ENCODE measurements at regions not wholly inside any gene's neighbourhood (a gene's known extent, or its start where the extent isn't known, plus 50 kb on each side); places are given as distances from the start of the nearest gene placed in this dataset.

GRCh38 chr5:82789095-82789494 is 288.1 kb downstream of the TMEM167A start:
- no peak for DNase-seq (ENCODE audit: low spot score)
- intact Hi-C loops (cut with DNase I) = no loop called here

GRCh38 chr5:82786748-82787147 is 290.4 kb downstream of the TMEM167A start:
- intact Hi-C loops (cut with DNase I) = no loop called here
- DNase-seq (ENCODE audit: low spot score) = no peak

GRCh38 chr5:82785882-82786509 is 291.2 kb downstream of the TMEM167A start:
- intact Hi-C loops (cut with DNase I) = no loop called here
- DNase-seq (ENCODE audit: low spot score) = no peak

- intact Hi-C loops (cut with DNase I) = no loop called here
- DNase-seq (ENCODE audit: low spot score) = no peak
Observed at GRCh38 chr5:82785456-82785855, 291.7 kb downstream of the TMEM167A start.

- intact Hi-C loops (cut with DNase I) = no loop called here
- DNase-seq (ENCODE audit: low spot score) = no peak
Observed at GRCh38 chr5:82784521-82784920, 292.7 kb downstream of the TMEM167A start.

- no peak for DNase-seq (ENCODE audit: low spot score)
- intact Hi-C loops (cut with DNase I) = no loop called here
Observed at GRCh38 chr5:82777106-82777505, 300.1 kb downstream of the TMEM167A start.

- intact Hi-C loops (cut with DNase I) = no loop called here
- DNase-seq (ENCODE audit: low spot score) = no peak
Observed at GRCh38 chr5:82772281-82772680, 304.9 kb downstream of the TMEM167A start.

GRCh38 chr5:82766206-82766605 is 311.0 kb downstream of the TMEM167A start:
- DNase-seq (ENCODE audit: low spot score) = no peak

GRCh38 chr5:82765765-82766164 is 311.4 kb downstream of the TMEM167A start:
- intact Hi-C loops (cut with DNase I) = no loop called here
- no peak for DNase-seq (ENCODE audit: low spot score)

More at GRCh38 chr5:82766206-82766605, 311.0 kb downstream of the TMEM167A start:
- intact Hi-C loops (cut with DNase I) = no loop called here

- intact Hi-C loops (cut with DNase I) = no loop called here
- no peak for DNase-seq (ENCODE audit: low spot score)
Observed at GRCh38 chr5:82760856-82761255, 316.3 kb downstream of the TMEM167A start.

GRCh38 chr5:82758881-82759280 is 318.3 kb downstream of the TMEM167A start:
- intact Hi-C loops (cut with DNase I) = no loop called here
- DNase-seq (ENCODE audit: low spot score) = no peak

GRCh38 chr5:82754759-82755158 is 322.4 kb downstream of the TMEM167A start:
- intact Hi-C loops (cut with DNase I) = no loop called here
- DNase-seq (ENCODE audit: low spot score) = no peak

- intact Hi-C loops (cut with DNase I) = no loop called here
Observed at GRCh38 chr5:82754036-82754746, 323.0 kb downstream of the TMEM167A start.

GRCh38 chr5:82753374-82753773 is 323.8 kb downstream of the TMEM167A start:
- intact Hi-C loops (cut with DNase I) = no loop called here
- DNase-seq (ENCODE audit: low spot score) = no peak

More at GRCh38 chr5:82754036-82754746, 323.0 kb downstream of the TMEM167A start:
- DNase-seq (ENCODE audit: low spot score) = no peak

GRCh38 chr5:82749461-82749820 is 327.8 kb downstream of the TMEM167A start:
- intact Hi-C loops (cut with DNase I) = loop anchor here (10.0 kb wide), 1 partner anchor 395 kb away; no protein-coding TSS in a partner anchor
- no peak for DNase-seq (ENCODE audit: low spot score)

- intact Hi-C loops (cut with DNase I) = loop anchor here (10.0 kb wide), 1 partner anchor 394 kb away; no protein-coding TSS in a partner anchor
- no peak for DNase-seq (ENCODE audit: low spot score)
Observed at GRCh38 chr5:82748688-82749460, 328.3 kb downstream of the TMEM167A start.

- intact Hi-C loops (cut with DNase I) = loop anchor here (10.0 kb wide), 1 partner anchor 393 kb away; no protein-coding TSS in a partner anchor
- no peak for DNase-seq (ENCODE audit: low spot score)
Observed at GRCh38 chr5:82747986-82748385, 329.2 kb downstream of the TMEM167A start.

GRCh38 chr5:82745016-82745415 is 332.2 kb downstream of the TMEM167A start:
- intact Hi-C loops (cut with DNase I) = loop anchor here (10.0 kb wide), 1 partner anchor 390 kb away; no protein-coding TSS in a partner anchor
- DNase-seq (ENCODE audit: low spot score) = no peak

GRCh38 chr5:82738681-82739269 is 338.4 kb downstream of the TMEM167A start:
- intact Hi-C loops (cut with DNase I) = no loop called here
- DNase-seq (ENCODE audit: low spot score) = no peak
